ENCODE measurements at regions not wholly inside any gene's neighbourhood (a gene's known extent, or its start where the extent isn't known, plus 50 kb on each side); places are given as distances from the start of the nearest gene placed in this dataset.
"Not testable (repeated sequence)": the region's sequence is repeated elsewhere in the genome, so short reads cannot be mapped to it uniquely, and the experiment has no call there.

GRCh38 chr15:25244731-25245585, 193.9 kb downstream of the UBE3A start:
- Mint-ChIP-seq H3K4me3 (no peak overlapping the region), H3K27ac (no peak overlapping the region)
- intact Hi-C loops (cut with micrococcal nuclease), result no loop called here

GRCh38 chr15:25245801-25246622, 192.8 kb downstream of the UBE3A start:
- Mint-ChIP-seq H3K4me3 (no peak overlapping the region), H3K36me3 (ENCODE audit: low read depth) (no peaks in the 10 kb centered on the region), H3K27ac (no peak overlapping the region), H3K27me3 (no peaks in the 10 kb centered on the region), H3K4me1 (ENCODE audit: low read depth) (no peaks in the 10 kb centered on the region), H3K9me3 (peaks cover 98% of the 10 kb centered on the region)
- intact Hi-C loops (cut with micrococcal nuclease), result no loop called here

More at GRCh38 chr15:25244731-25245585, 193.9 kb downstream of the UBE3A start:
- Mint-ChIP-seq H3K36me3 (ENCODE audit: low read depth) (no peaks in the 10 kb centered on the region), H3K27me3 (no peaks in the 10 kb centered on the region), H3K4me1 (ENCODE audit: low read depth) (no peaks in the 10 kb centered on the region), H3K9me3 (peaks cover 100% of the 10 kb centered on the region)

GRCh38 chr15:25246641-25247406, 192.0 kb downstream of the UBE3A start:
- H3K4me1 Mint-ChIP-seq (ENCODE audit: low read depth), result no peaks in the 10 kb centered on the region
- intact Hi-C loops (cut with micrococcal nuclease), result no loop called here
- no peak overlapping the region for H3K27ac Mint-ChIP-seq
- no peak overlapping the region for H3K4me3 Mint-ChIP-seq
- no peaks in the 10 kb centered on the region for H3K36me3 Mint-ChIP-seq (ENCODE audit: low read depth)
- no peaks in the 10 kb centered on the region for H3K27me3 Mint-ChIP-seq
- H3K9me3 Mint-ChIP-seq, result peaks cover 98% of the 10 kb centered on the region

GRCh38 chr15:25247407-25248038, 191.3 kb downstream of the UBE3A start:
- Mint-ChIP-seq H3K4me1 (ENCODE audit: low read depth) (no peaks in the 10 kb centered on the region), H3K9me3 (peaks cover 98% of the 10 kb centered on the region), H3K27ac (no peak overlapping the region), H3K27me3 (no peaks in the 10 kb centered on the region), H3K36me3 (ENCODE audit: low read depth) (no peaks in the 10 kb centered on the region), H3K4me3 (no peak overlapping the region)
- intact Hi-C loops (cut with micrococcal nuclease), result no loop called here

- H3K36me3 Mint-ChIP-seq (ENCODE audit: low read depth); H3K4me1 Mint-ChIP-seq (ENCODE audit: low read depth); H3K27me3 Mint-ChIP-seq; H3K4me3 Mint-ChIP-seq; H3K27ac Mint-ChIP-seq; intact Hi-C loops (cut with micrococcal nuclease): not testable (repeated sequence)
- peaks cover 97% of the 10 kb centered on the region for H3K9me3 Mint-ChIP-seq
Observed at GRCh38 chr15:25248087-25248486, 190.7 kb downstream of the UBE3A start.

GRCh38 chr15:25248583-25249235, 190.1 kb downstream of the UBE3A start:
- H3K27me3 Mint-ChIP-seq, result no peaks in the 10 kb centered on the region
- no peaks in the 10 kb centered on the region for H3K36me3 Mint-ChIP-seq (ENCODE audit: low read depth)
- H3K4me1 Mint-ChIP-seq (ENCODE audit: low read depth), result no peaks in the 10 kb centered on the region
- intact Hi-C loops (cut with micrococcal nuclease), result no loop called here
- peaks cover 95% of the 10 kb centered on the region for H3K9me3 Mint-ChIP-seq
- no peak overlapping the region for H3K27ac Mint-ChIP-seq
- no peak overlapping the region for H3K4me3 Mint-ChIP-seq

- no peaks in the 10 kb centered on the region for H3K4me1 Mint-ChIP-seq (ENCODE audit: low read depth)
- intact Hi-C loops (cut with micrococcal nuclease), result no loop called here
- no peak overlapping the region for H3K4me3 Mint-ChIP-seq
- H3K27ac Mint-ChIP-seq, result no peak overlapping the region
- H3K9me3 Mint-ChIP-seq, result peaks cover 95% of the 10 kb centered on the region
- H3K36me3 Mint-ChIP-seq (ENCODE audit: low read depth), result no peaks in the 10 kb centered on the region
- H3K27me3 Mint-ChIP-seq, result no peaks in the 10 kb centered on the region
Observed at GRCh38 chr15:25249236-25250010, 189.4 kb downstream of the UBE3A start.

GRCh38 chr15:25250011-25250596, 188.7 kb downstream of the UBE3A start:
- Mint-ChIP-seq H3K36me3 (ENCODE audit: low read depth) (no peaks in the 10 kb centered on the region), H3K4me3 (no peak overlapping the region), H3K27ac (no peak overlapping the region), H3K4me1 (ENCODE audit: low read depth) (no peaks in the 10 kb centered on the region), H3K9me3 (peaks cover 95% of the 10 kb centered on the region), H3K27me3 (no peaks in the 10 kb centered on the region)
- intact Hi-C loops (cut with micrococcal nuclease), result no loop called here

- Mint-ChIP-seq H3K9me3 (peaks cover 94% of the 10 kb centered on the region), H3K27ac (no peak overlapping the region), H3K36me3 (ENCODE audit: low read depth) (no peaks in the 10 kb centered on the region), H3K4me1 (ENCODE audit: low read depth) (no peaks in the 10 kb centered on the region), H3K27me3 (no peaks in the 10 kb centered on the region), H3K4me3 (no peak overlapping the region)
- intact Hi-C loops (cut with micrococcal nuclease), result no loop called here
Observed at GRCh38 chr15:25250906-25251622, 187.8 kb downstream of the UBE3A start.

- H3K27ac Mint-ChIP-seq, result no peak overlapping the region
- H3K27me3 Mint-ChIP-seq, result no peaks in the 10 kb centered on the region
- peaks cover 94% of the 10 kb centered on the region for H3K9me3 Mint-ChIP-seq
- H3K4me1 Mint-ChIP-seq (ENCODE audit: low read depth), result no peaks in the 10 kb centered on the region
- intact Hi-C loops (cut with micrococcal nuclease), result no loop called here
- no peaks in the 10 kb centered on the region for H3K36me3 Mint-ChIP-seq (ENCODE audit: low read depth)
- H3K4me3 Mint-ChIP-seq, result no peak overlapping the region
Observed at GRCh38 chr15:25251700-25252390, 187.0 kb downstream of the UBE3A start.

- H3K27me3 Mint-ChIP-seq; H3K36me3 Mint-ChIP-seq (ENCODE audit: low read depth); H3K27ac Mint-ChIP-seq; intact Hi-C loops (cut with micrococcal nuclease); H3K4me3 Mint-ChIP-seq; H3K4me1 Mint-ChIP-seq (ENCODE audit: low read depth): not testable (repeated sequence)
- H3K9me3 Mint-ChIP-seq, result peaks cover 94% of the 10 kb centered on the region
Observed at GRCh38 chr15:25253048-25253973, 185.5 kb downstream of the UBE3A start.

Measured in dendritic cell treated with granulocyte-macrophage colony-stimulating factor and Interleukin-4, amounts not matched to agents 40 ng/mL and 50 ng/mL, for 4 days (primary cell).